Right forelimb (tissue), 1 donor: ENCODE measurements at regions not wholly inside any gene's neighbourhood (a gene's known extent, or its start where the extent isn't known, plus 50 kb on each side); places are given as distances from the start of the nearest gene placed in this dataset.
"Not testable (repeated sequence)": the region's sequence is repeated elsewhere in the genome, so short reads cannot be mapped to it uniquely, and the experiment has no call there.

Source experiments
- DNase-seq: peaks from one replicate; pipeline ENCODE4 v3.0.0-alpha.2; 2018

DNA sequence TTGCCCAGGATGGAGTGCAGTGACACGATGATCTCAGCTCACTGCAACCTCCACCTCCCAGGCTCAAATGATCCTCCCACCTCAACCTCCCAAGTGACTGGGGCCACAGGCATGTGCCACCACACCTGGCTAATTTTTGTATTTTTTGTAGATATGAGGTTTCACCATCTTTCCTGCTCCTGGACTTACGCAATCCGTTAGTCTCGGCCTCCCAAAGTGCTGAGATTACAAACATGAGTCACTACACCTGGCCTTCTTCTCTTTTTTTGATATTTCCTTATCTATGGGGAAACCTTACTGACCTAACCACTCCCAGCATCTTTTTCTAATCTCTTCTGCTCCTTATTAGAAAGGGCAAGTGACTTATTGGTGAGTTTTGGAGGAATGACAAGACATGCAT is 121.7 kb upstream of the CHORDC1 start:
- DNase-seq = no peak

GRCh38 chr11:90343673-90344072 is 120.8 kb upstream of the CHORDC1 start:
- DNase-seq = no peak

GRCh38 chr11:90341986-90342385 is 119.1 kb upstream of the CHORDC1 start:
- no peak for DNase-seq

DNA sequence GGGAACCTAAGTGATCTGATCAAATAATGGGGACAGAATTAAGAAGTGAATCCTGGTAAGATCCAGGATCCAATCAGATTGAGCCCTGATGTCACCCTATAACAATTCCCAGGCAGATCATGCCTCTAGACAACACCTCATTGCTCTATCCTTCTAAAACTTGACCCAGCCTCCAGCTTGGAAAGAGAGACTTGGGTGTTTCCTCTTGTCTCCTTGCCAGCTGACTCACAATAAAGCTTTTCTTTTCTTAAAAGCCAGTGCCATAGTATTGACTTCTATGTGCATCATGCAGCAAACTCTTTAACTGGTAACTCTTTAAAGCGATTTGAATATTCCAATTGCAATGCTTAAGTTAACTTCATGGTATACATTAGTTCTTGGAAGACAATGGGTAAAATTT is 109.6 kb upstream of the CHORDC1 start:
- no peak for DNase-seq

GRCh38 chr11:90330632-90331031 is 107.8 kb upstream of the CHORDC1 start:
- no peak for DNase-seq

DNA sequence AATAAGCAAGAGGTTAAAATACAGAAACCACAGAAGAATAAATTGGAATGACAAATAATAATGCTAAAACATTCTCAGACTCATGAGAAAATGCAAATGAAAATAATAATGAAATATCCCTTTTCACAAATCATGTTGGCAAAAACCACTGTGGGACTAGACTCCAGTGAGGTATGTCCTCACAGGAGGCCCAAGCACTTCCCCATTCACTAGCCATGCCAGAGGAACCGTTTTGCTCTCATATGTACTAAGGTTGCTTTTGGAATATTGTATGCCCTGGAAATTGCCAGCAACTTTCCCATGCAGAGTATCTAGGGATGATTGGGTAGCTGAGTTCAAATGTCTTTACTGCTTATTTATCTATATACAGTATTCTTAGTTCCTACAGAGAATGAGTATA is 106.2 kb upstream of the CHORDC1 start:
- DNase-seq = no peak

DNA sequence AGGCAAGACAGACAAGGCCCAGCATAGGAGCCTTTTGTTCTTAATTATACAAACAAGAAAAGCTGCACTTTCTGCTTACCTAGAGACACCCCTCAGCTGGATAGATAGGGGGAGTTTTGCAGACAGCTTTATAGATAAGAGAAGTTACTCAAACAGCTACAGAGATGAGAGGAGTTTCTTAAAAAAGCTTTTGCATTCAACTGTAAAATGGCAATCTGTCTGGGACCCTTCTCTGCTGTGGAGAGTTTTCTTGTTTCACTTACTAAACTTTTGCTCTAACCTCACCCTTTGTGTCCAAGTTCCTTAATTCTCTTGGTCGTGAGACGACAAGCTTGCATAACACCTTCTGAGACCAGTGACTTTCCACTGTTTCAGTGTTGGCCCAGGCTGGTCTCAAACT is 103.8 kb upstream of the CHORDC1 start:
- no peak for DNase-seq

DNA sequence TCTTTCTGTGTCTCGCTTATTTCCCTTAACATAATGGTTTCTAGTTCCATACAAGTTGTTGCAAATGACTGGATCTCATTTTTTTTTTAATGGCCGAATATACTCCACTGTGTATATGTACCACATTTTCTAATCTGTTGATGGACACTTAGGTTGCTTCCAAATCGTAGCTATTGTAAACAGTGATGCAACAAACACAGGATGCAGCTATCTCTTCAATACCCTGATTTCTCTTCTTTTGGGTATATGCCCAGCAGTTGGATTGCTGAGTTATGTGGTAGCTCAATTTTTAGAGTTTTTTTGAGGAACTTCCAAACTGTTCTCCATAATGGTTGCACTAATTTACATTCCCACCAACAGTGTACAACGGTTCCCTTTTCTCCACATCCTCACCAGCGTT is 100.4 kb upstream of the CHORDC1 start:
- DNase-seq = no peak

GRCh38 chr11:90321018-90321417 is 98.2 kb upstream of the CHORDC1 start:
- no peak for DNase-seq

DNA sequence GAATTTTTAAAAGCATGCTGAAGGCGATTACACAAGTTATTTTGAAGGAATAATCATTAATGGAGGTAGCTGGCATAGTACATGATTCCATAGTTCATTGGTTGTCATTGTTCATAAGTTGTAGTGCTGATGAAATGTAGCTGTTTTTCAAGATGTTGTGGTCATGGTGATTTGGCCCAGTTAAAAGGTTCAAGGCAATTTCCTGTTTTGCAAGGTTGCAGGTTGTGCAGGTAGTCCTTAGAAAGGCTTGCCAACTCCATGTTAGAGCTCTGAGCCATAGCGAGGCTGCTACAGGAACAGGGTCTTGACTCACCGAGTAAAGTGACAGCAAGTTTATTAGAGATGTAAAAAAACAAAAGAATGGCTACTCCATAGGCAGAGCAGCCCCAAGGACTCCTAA is 95.8 kb upstream of the CHORDC1 start:
- DNase-seq = no peak

DNA sequence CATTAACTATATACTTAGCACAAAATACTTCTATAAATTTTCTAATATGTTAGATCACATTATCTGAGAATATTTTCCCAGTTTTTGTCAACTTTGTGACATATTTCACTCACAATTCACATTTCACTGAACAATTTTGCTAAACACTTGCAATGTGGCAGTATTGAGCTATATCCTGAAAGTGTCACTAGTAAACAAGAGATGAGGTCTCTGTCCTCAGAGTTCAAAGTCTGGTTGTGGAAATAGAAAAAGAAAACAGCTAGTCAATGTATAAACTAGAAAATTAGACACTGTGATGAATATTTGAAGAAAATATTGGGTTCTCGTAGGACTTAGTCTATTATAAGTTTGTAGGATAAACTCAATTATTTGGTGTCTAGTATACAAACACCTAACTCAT is 87.4 kb upstream of the CHORDC1 start:
- DNase-seq = no peak

DNA sequence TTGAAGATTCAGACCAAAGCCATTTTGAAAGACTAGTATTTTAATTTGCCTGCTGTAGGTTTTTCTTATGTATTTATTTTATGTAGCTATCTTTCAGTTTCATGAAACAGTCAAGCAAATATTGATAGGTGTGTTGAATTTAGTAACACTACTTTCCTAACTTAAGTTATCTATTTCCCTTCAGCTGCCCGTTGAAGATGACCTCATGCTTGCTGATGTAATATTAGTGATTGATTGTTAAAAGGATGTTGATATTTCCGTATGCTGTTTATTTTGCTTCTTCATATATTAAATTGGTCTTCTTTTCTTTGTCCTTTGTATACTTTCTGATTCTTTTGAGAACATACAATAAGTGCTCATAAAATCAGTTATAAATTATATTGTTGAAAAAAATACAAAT is 86.8 kb upstream of the CHORDC1 start:
- no peak for DNase-seq

GRCh38 chr11:90294526-90294925 is 71.7 kb upstream of the CHORDC1 start:
- no peak for DNase-seq

GRCh38 chr11:90294091-90294490 is 71.2 kb upstream of the CHORDC1 start:
- DNase-seq = no peak

- no peak for DNase-seq
Measured at GRCh38 chr11:90288212-90288821, 65.5 kb upstream of the CHORDC1 start.

- DNase-seq = no peak
Measured at GRCh38 chr11:90286640-90287039, 63.8 kb upstream of the CHORDC1 start.

- DNase-seq = no peak
Measured at GRCh38 chr11:90284171-90284570, 61.3 kb upstream of the CHORDC1 start.

DNA sequence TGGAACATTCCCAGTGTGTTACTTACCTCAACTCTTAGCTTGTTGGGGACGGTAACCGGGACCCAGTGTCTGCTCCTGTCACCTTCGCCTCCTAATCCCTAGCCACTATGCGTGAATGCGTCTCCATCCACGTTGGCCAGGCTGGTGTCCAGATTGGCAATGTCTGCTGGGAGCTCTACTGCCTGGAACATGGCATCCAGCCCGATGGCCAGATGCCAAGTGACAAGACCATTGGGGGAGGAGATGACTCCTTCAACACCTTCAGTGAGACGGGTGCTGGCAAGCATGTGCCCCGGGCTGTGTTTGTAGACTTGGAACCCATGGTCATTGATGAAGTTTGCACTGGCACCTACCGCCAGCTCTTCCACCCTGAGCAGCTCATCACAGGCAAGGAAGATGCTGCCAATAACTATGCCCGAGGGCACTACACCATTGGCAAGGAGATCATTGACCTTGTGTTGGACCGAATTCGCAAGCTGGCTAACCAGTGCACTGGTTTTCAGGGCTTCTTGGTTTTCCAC is 59.8 kb upstream of the CHORDC1 start:
- DNase-seq = not testable (repeated sequence)

DNA sequence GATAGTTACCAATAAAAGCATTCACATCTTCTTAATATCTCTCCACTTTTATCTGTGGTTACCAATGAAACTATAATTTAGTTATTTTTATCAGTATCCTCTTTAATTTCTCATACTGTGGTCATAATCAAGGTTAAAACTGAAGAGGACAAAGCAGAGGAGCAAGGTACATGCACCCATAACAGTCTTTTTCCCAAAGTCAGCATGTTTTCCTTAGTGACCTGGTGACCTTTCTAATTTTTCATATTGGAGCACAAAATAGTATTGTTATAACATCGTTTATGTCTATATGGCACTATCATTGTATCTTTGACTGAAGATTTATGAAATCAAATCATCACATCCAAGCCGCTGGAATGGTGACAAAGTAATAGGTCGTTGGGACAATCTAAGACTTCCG is 51.5 kb upstream of the CHORDC1 start:
- DNase-seq = no peak
